Neural cell (in vitro differentiated cells): ENCODE measurements at regions not wholly inside any gene's neighbourhood (a gene's known extent, or its start where the extent isn't known, plus 50 kb on each side); places are given as distances from the start of the nearest gene placed in this dataset.
"Not testable (repeated sequence)": the region's sequence is repeated elsewhere in the genome, so short reads cannot be mapped to it uniquely, and the experiment has no call there.

ENCODE experiments used
- H2AFZ ChIP-seq: fragments of 200-600, 300-800 bp; sonication (generic), shearing (Covaris generic); 2 replicates; pipeline ENCODE4 v1.6.0; 2014; ENCODE audit warnings: low read depth, mild to moderate bottlenecking, antibody characterized with exemption, low read length, moderate library complexity
- H3F3A ChIP-seq: fragments of 200-600 bp; shearing (Covaris generic); 2 replicates; pipeline ENCODE4 v1.6.1; 2016; ENCODE audit warnings: mild to moderate bottlenecking, moderate library complexity, mixed read lengths, antibody characterized with exemption, low read length; ENCODE audit not compliant: insufficient read depth, poor library complexity, severe bottlenecking
- H3K27ac ChIP-seq: fragments of 200-600, 300-800 bp; sonication (generic), shearing (Covaris generic); 2 replicates; pipeline ENCODE4 v1.5.1; 2014; ENCODE audit warnings: mild to moderate bottlenecking, low read length, moderate library complexity
- H3K27me3 ChIP-seq: fragments of 300-800, 200-600 bp; sonication (generic), shearing (Covaris generic); 2 replicates; pipeline ENCODE4 v1.6.0; 2014; ENCODE audit warnings: mild to moderate bottlenecking, low read depth, low read length, moderate library complexity; ENCODE audit not compliant: insufficient read depth
- H3K36me3 ChIP-seq: fragments of 300-800, 200-600 bp; sonication (generic), shearing (Covaris generic); 2 replicates; pipeline ENCODE4 v1.5.1; 2014; ENCODE audit warnings: mild to moderate bottlenecking, antibody characterized with exemption, low read length, moderate library complexity; ENCODE audit not compliant: insufficient read depth
- H3K4me2 ChIP-seq: fragments of 300-800, 200-600 bp; sonication (generic), shearing (Covaris generic); 2 replicates; pipeline ENCODE4 v1.6.0; 2014; ENCODE audit warnings: mild to moderate bottlenecking, low read length
- H3K4me3 ChIP-seq: fragments of 300-800, 200-600 bp; sonication (generic), shearing (Covaris generic); 2 replicates; pipeline ENCODE4 v1.5.1; 2014; ENCODE audit warnings: mild to moderate bottlenecking, low read length, moderate library complexity
- H3K79me2 ChIP-seq: fragments of 200-600 bp; shearing (Covaris generic); replicated peaks from 2 replicates; pipeline ENCODE4 v1.6.0; 2014; ENCODE audit warnings: mild to moderate bottlenecking, low read length, moderate library complexity; ENCODE audit not compliant: insufficient read depth
- H3K9ac ChIP-seq: fragments of 300-800, 200-600 bp; sonication (generic), shearing (Covaris generic); 2 replicates; pipeline ENCODE4 v1.6.1; 2016; ENCODE audit warnings: mild to moderate bottlenecking, low read length, mixed read lengths
- H3K9me2 ChIP-seq: fragments of 200-600 bp; shearing (Covaris generic); 2 replicates; pipeline ENCODE4 v1.6.1; 2016; ENCODE audit warnings: mild to moderate bottlenecking, low read length, mixed read lengths; ENCODE audit not compliant: insufficient read depth
- H3K9me3 ChIP-seq: fragments of 200-600, 300-800 bp; sonication (generic), shearing (Covaris generic); 2 replicates; pipeline ENCODE4 v1.6.1; 2016; ENCODE audit warnings: mild to moderate bottlenecking, mixed run types, low read length, moderate library complexity, mixed read lengths
- H4K20me1 ChIP-seq: fragments of 200-600 bp; shearing (Covaris generic); 2 replicates; pipeline ENCODE4 v1.6.1; 2016; ENCODE audit warnings: mild to moderate bottlenecking, mixed run types; ENCODE audit not compliant: insufficient read depth
- EP300 ChIP-seq: fragments of 450-650 bp; conservative IDR thresholded peaks from 2 replicates; pipeline ENCODE4 v1.6.1; 2014; ENCODE audit warnings: antibody characterized with exemption, mild to moderate bottlenecking, moderate library complexity; ENCODE audit not compliant: poor library complexity, severe bottlenecking
- EZH2 ChIP-seq: fragments of 200-600, 300-800 bp; shearing (Covaris generic), sonication (generic); IDR thresholded peaks from 2 replicates; pipeline ENCODE4 v1.6.1; 2014; ENCODE audit warnings: antibody characterized with exemption, low read length, borderline replicate concordance, mild to moderate bottlenecking; ENCODE audit not compliant: insufficient read depth, poor library complexity, severe bottlenecking
- MXI1 ChIP-seq: fragments of 450-650 bp; conservative IDR thresholded peaks from 2 replicates; pipeline ENCODE4 v1.6.1; 2014; ENCODE audit warnings: antibody characterized with exemption, mild to moderate bottlenecking; ENCODE audit not compliant: poor library complexity, severe bottlenecking
- POLR2AphosphoS5 ChIP-seq: IDR thresholded peaks from 2 replicates; pipeline ENCODE4 v1.6.1; 2012
- RAD21 ChIP-seq: fragments of 450-650 bp; conservative IDR thresholded peaks from 2 replicates; pipeline ENCODE4 v1.6.1; 2014; ENCODE audit warnings: antibody characterized with exemption, mild to moderate bottlenecking, moderate library complexity
- SMC3 ChIP-seq: fragments of 450-650 bp; conservative IDR thresholded peaks from 2 replicates; pipeline ENCODE4 v1.6.1; 2014; ENCODE audit warnings: antibody characterized with exemption, mild to moderate bottlenecking, moderate library complexity; ENCODE audit not compliant: poor library complexity
- TAF1 ChIP-seq: IDR thresholded peaks from 2 replicates; pipeline ENCODE4 v1.6.1; 2012; ENCODE audit warnings: low read depth
- TF ChIP-seq, protein P1 (sequence below): fragments of 450-650 bp; IDR thresholded peaks from 2 replicates; pipeline ENCODE4 v1.5.1; 2014; ENCODE audit warnings: antibody characterized with exemption, mild to moderate bottlenecking, moderate library complexity; ENCODE audit not compliant: poor library complexity, severe bottlenecking
- TF ChIP-seq, protein P2 (sequence below): IDR thresholded peaks from 2 replicates; pipeline ENCODE4 v1.6.1; 2012; ENCODE audit warnings: borderline replicate concordance

DNA sequence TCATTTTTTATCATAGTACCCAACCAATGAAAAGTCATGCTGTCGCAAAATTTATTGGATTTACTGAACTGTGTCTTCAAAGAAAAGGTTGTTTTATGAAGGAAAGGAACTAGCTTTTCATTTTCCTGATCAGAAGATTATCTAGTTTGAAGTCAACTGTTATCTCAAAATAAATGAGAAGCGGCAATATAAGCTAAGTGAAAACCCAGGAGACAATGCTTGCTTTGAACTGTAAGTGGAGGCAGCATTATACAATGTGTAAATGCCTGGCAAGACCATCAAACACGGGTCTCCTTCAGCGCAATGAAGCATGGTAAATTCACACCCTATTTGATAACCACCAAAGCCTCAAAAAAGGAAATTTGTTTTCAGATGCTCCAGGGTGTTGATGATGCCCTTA lies 134.4 kb upstream of the PTBP2 start:
- Histone ChIP-seq H3K27ac (no peak overlapping the region), H3K9me3 (no peaks in the 10 kb centered on the region), H3K9me2 (no peaks in the 10 kb centered on the region), H3K79me2 (no peaks in the 10 kb centered on the region), H3K4me2 (no peak overlapping the region), H3F3A (no peaks in the 10 kb centered on the region), H3K4me3 (no peak overlapping the region), H3K27me3 (no peaks in the 10 kb centered on the region), H4K20me1 (no peaks in the 10 kb centered on the region), H2AFZ (no peak overlapping the region), H3K9ac (no peak overlapping the region), H3K36me3 (no peaks in the 10 kb centered on the region)
- TF ChIP-seq POLR2AphosphoS5, result no peak
- TF ChIP-seq EZH2, result no peak
- TF ChIP-seq, protein P1, sequence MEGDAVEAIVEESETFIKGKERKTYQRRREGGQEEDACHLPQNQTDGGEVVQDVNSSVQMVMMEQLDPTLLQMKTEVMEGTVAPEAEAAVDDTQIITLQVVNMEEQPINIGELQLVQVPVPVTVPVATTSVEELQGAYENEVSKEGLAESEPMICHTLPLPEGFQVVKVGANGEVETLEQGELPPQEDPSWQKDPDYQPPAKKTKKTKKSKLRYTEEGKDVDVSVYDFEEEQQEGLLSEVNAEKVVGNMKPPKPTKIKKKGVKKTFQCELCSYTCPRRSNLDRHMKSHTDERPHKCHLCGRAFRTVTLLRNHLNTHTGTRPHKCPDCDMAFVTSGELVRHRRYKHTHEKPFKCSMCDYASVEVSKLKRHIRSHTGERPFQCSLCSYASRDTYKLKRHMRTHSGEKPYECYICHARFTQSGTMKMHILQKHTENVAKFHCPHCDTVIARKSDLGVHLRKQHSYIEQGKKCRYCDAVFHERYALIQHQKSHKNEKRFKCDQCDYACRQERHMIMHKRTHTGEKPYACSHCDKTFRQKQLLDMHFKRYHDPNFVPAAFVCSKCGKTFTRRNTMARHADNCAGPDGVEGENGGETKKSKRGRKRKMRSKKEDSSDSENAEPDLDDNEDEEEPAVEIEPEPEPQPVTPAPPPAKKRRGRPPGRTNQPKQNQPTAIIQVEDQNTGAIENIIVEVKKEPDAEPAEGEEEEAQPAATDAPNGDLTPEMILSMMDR, result no peak
- no peak for TF ChIP-seq EP300
- no peak for TF ChIP-seq TAF1
- TF ChIP-seq, protein P2, sequence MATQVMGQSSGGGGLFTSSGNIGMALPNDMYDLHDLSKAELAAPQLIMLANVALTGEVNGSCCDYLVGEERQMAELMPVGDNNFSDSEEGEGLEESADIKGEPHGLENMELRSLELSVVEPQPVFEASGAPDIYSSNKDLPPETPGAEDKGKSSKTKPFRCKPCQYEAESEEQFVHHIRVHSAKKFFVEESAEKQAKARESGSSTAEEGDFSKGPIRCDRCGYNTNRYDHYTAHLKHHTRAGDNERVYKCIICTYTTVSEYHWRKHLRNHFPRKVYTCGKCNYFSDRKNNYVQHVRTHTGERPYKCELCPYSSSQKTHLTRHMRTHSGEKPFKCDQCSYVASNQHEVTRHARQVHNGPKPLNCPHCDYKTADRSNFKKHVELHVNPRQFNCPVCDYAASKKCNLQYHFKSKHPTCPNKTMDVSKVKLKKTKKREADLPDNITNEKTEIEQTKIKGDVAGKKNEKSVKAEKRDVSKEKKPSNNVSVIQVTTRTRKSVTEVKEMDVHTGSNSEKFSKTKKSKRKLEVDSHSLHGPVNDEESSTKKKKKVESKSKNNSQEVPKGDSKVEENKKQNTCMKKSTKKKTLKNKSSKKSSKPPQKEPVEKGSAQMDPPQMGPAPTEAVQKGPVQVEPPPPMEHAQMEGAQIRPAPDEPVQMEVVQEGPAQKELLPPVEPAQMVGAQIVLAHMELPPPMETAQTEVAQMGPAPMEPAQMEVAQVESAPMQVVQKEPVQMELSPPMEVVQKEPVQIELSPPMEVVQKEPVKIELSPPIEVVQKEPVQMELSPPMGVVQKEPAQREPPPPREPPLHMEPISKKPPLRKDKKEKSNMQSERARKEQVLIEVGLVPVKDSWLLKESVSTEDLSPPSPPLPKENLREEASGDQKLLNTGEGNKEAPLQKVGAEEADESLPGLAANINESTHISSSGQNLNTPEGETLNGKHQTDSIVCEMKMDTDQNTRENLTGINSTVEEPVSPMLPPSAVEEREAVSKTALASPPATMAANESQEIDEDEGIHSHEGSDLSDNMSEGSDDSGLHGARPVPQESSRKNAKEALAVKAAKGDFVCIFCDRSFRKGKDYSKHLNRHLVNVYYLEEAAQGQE, result no peak

DNA sequence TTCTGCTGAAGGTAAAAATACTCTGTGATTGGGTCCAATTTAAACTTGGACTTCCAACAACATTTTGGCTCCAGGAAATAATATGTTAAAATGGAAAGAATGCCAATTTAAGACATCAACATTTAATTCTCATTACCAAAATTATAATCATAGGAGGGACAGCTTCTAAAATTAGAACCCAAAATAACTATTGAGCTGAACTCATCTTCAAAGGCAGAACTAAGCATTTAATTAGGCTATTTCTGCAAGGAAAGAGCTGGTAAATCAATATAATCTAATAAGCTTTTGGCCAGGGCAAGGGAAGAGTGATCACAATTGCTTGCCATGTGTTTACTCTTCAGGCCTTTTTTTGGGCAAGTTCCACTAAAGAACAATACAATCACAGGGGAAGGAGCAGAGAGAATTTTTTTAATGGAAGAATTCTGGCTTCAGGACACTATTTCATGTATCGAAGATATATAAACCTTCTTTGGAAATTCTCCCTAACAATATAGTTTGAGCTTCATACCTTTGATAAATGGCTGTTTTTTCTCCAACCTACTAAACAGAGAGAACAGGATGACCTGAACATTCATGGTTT lies 133.1 kb upstream of the PTBP2 start:
- TF ChIP-seq SMC3, result no peak
- no peak for TF ChIP-seq RAD21
- no peak for TF ChIP-seq EZH2
- TF ChIP-seq, protein P1, result no peak
- no peak for TF ChIP-seq EP300
- TF ChIP-seq TAF1, result no peak
- no peak for TF ChIP-seq POLR2AphosphoS5
- TF ChIP-seq MXI1, result no peak
- TF ChIP-seq, protein P2, result no peak
- H2AFZ ChIP-seq, result no peak overlapping the region
- H3K36me3 ChIP-seq, result no peaks in the 10 kb centered on the region
- H3K4me3 ChIP-seq, result no peak overlapping the region
- H3K27ac ChIP-seq, result no peak overlapping the region
- no peak overlapping the region for H3K4me2 ChIP-seq
- H3K9me3 ChIP-seq, result no peaks in the 10 kb centered on the region
- H3F3A ChIP-seq, result no peaks in the 10 kb centered on the region
- no peaks in the 10 kb centered on the region for H3K27me3 ChIP-seq
- no peaks in the 10 kb centered on the region for H3K9me2 ChIP-seq
- H4K20me1 ChIP-seq, result no peaks in the 10 kb centered on the region
- no peaks in the 10 kb centered on the region for H3K79me2 ChIP-seq
- no peak overlapping the region for H3K9ac ChIP-seq

DNA sequence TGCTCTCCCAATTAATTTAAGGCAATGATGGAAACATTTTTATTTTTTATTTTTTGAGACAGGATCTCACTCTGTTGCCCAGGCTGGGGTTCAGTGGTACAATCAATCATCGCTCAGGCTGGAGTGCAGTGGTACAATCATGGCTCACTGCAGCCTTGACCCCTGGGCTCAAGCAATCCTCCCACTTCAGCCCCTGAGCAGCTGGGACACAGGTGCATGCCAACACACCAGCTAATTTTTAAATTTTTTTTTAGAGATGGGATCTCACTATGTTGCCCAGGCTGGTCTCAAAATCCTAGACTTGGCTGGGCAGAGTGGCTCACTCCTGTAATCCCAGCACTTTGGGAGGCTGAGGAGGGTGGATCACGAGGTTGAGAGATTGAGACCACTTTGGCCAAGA lies 126.1 kb upstream of the PTBP2 start:
- H3K36me3 ChIP-seq, H3K9me2 ChIP-seq, H4K20me1 ChIP-seq, H2AFZ ChIP-seq, H3K27me3 ChIP-seq, H3K27ac ChIP-seq, H3K4me2 ChIP-seq, H3K9ac ChIP-seq, H3F3A ChIP-seq, H3K9me3 ChIP-seq, H3K79me2 ChIP-seq, H3K4me3 ChIP-seq: not testable (repeated sequence)
